WTC11 (cell line): ENCODE measurements at regions not wholly inside any gene's neighbourhood (a gene's known extent, or its start where the extent isn't known, plus 50 kb on each side); places are given as distances from the start of the nearest gene placed in this dataset.

Source experiments
- ATAC-seq: fragments of 200-7000 bp; cut with Tn5 transposase; 2 replicates; pipeline ENCODE4 v1.10.0; 2021; ENCODE audit warnings: mild to moderate bottlenecking, moderate library complexity
- CTCF ChIA-PET: fragments of 300-600 bp; sonication (Branson Sonifier 250); formaldehyde crosslinking; loops from one replicate; lab custom pipeline; 2021; ENCODE audit warnings: antibody characterized with exemption; lab: Charles Lee
- POLR2A ChIA-PET: fragments of 350-600 bp; sonication (Branson Sonifier 250); formaldehyde crosslinking; loops from one replicate; lab custom pipeline; 2021; ENCODE audit warnings: antibody characterized with exemption; lab: Charles Lee
- DNase-seq: peaks from one replicate; pipeline ENCODE4 v3.0.0; 2021; ENCODE audit warnings: low spot score
- H3K27ac Mint-ChIP-seq: 2 replicates; pipeline ENCODE4 v1.8.0; 2021; ENCODE audit warnings: mixed read lengths
- H3K27me3 Mint-ChIP-seq: 2 replicates; pipeline ENCODE4 v1.8.0; 2021; ENCODE audit warnings: low read depth, mild to moderate bottlenecking, moderate library complexity, mixed read lengths
- H3K36me3 Mint-ChIP-seq: 2 replicates; pipeline ENCODE4 v1.8.0; 2021; ENCODE audit warnings: mixed read lengths
- H3K4me1 Mint-ChIP-seq: 2 replicates; pipeline ENCODE4 v1.8.0; 2022; ENCODE audit warnings: mixed read lengths
- H3K4me3 Mint-ChIP-seq: 2 replicates; pipeline ENCODE4 v1.8.0; 2021; ENCODE audit warnings: mild to moderate bottlenecking, moderate library complexity, mixed read lengths
- H3K9me3 Mint-ChIP-seq: 2 replicates; pipeline ENCODE4 v1.8.0; 2021; ENCODE audit warnings: mixed read lengths
- AFF4 ChIP-seq: sonication (generic); formaldehyde crosslinking; IDR thresholded peaks from 2 replicates; pipeline ENCODE4 v1.8.1; 2023; ENCODE audit warnings: mild to moderate bottlenecking, missing genetic modification reagents, borderline replicate concordance
- ATF6 ChIP-seq: sonication (generic); formaldehyde crosslinking; IDR thresholded peaks from 2 replicates; pipeline ENCODE4 v1.8.1; 2023; ENCODE audit warnings: mild to moderate bottlenecking, missing genetic modification reagents
- E2F5 ChIP-seq: sonication (generic); formaldehyde crosslinking; IDR thresholded peaks from 2 replicates; pipeline ENCODE4 v1.8.1; 2022; ENCODE audit warnings: mild to moderate bottlenecking, moderate library complexity, missing genetic modification reagents
- EMX1 ChIP-seq: fragments of 250-450 bp; sonication (Bioruptor Pico); IDR thresholded peaks from 2 replicates; pipeline ENCODE4 v1.8.0; 2021; ENCODE audit warnings: mild to moderate bottlenecking
- GABPB1 ChIP-seq: sonication (generic); formaldehyde crosslinking; IDR thresholded peaks from 2 replicates; pipeline ENCODE4 v1.8.1; 2023; ENCODE audit warnings: mild to moderate bottlenecking, missing genetic modification reagents
- HMGXB4 ChIP-seq: sonication (generic); formaldehyde crosslinking; IDR thresholded peaks from 2 replicates; pipeline ENCODE4 v1.8.1; 2023; ENCODE audit warnings: mild to moderate bottlenecking, moderate library complexity, missing genetic modification reagents
- JAZF1 ChIP-seq: fragments of 250-450 bp; sonication (Bioruptor Pico); IDR thresholded peaks from 2 replicates; pipeline ENCODE4 v1.9.0; 2021; ENCODE audit warnings: moderate library complexity, mild to moderate bottlenecking, inconsistent platforms
- NFATC4 ChIP-seq: fragments of 250-450 bp; sonication (Bioruptor Pico); IDR thresholded peaks from 2 replicates; pipeline ENCODE4 v1.9.0; 2021; ENCODE audit warnings: mild to moderate bottlenecking
- NR1H2 ChIP-seq: sonication (generic); formaldehyde crosslinking; IDR thresholded peaks from 2 replicates; pipeline ENCODE4 v1.9.0; 2021; ENCODE audit warnings: mild to moderate bottlenecking, moderate library complexity, missing genetic modification reagents
- NR2C2 ChIP-seq: sonication (generic); formaldehyde crosslinking; IDR thresholded peaks from 2 replicates; pipeline ENCODE4 v1.8.0; 2022; ENCODE audit warnings: mild to moderate bottlenecking, missing genetic modification reagents
- NR3C1 ChIP-seq: sonication (generic); formaldehyde crosslinking; conservative IDR thresholded peaks from 2 replicates; pipeline ENCODE4 v1.8.1; 2023; ENCODE audit warnings: low read depth, mild to moderate bottlenecking, missing genetic modification reagents
- PRDM15 ChIP-seq: sonication (generic); formaldehyde crosslinking; IDR thresholded peaks from 2 replicates; pipeline ENCODE4 v1.8.0; 2022; ENCODE audit warnings: missing genetic modification reagents
- RORB ChIP-seq: fragments of 250-450 bp; sonication (Bioruptor Pico); IDR thresholded peaks from 2 replicates; pipeline ENCODE4 v1.9.0; 2021; ENCODE audit warnings: mild to moderate bottlenecking
- SMAD3 ChIP-seq: sonication (generic); formaldehyde crosslinking; IDR thresholded peaks from 2 replicates; pipeline ENCODE4 v1.8.0; 2022; ENCODE audit warnings: missing genetic modification reagents, mild to moderate bottlenecking, borderline replicate concordance
- SOX15 ChIP-seq: fragments of 250-450 bp; sonication (Bioruptor Pico); IDR thresholded peaks from 2 replicates; pipeline ENCODE4 v1.9.0; 2021; ENCODE audit warnings: mild to moderate bottlenecking
- STAT6 ChIP-seq: sonication (generic); formaldehyde crosslinking; conservative IDR thresholded peaks from 2 replicates; pipeline ENCODE4 v1.8.1; 2023; ENCODE audit warnings: mild to moderate bottlenecking, low read depth, missing genetic modification reagents, moderate library complexity
- ZNF219 ChIP-seq: sonication (generic); formaldehyde crosslinking; IDR thresholded peaks from 2 replicates; pipeline ENCODE4 v1.8.0; 2023; ENCODE audit warnings: missing genetic modification reagents, mild to moderate bottlenecking, borderline replicate concordance
- ZNF263 ChIP-seq: sonication (generic); formaldehyde crosslinking; IDR thresholded peaks from 2 replicates; pipeline ENCODE4 v1.8.1; 2022; ENCODE audit warnings: low read depth, mild to moderate bottlenecking, moderate library complexity, missing genetic modification reagents
- ZNF416 ChIP-seq: fragments of 250-450 bp; sonication (Bioruptor Pico); IDR thresholded peaks from 2 replicates; pipeline ENCODE4 v1.9.0; 2021; ENCODE audit warnings: mild to moderate bottlenecking, inconsistent platforms
- ZNF512 ChIP-seq: sonication (generic); formaldehyde crosslinking; IDR thresholded peaks from 2 replicates; pipeline ENCODE4 v1.8.1; 2022; ENCODE audit warnings: missing genetic modification reagents, borderline replicate concordance

- 0 out of 2 replicates have a peak, but pooled peaks cover 4% of the 10 kb centered on the region for H3K9me3 Mint-ChIP-seq
- TF ChIP-seq SMAD3 (CRISPR knock-in tag) (no peak), RORB (CRISPR knock-in tag) (no peak), ZNF512 (no peak), ZNF263 (CRISPR knock-in tag) (no peak), ZNF219 (CRISPR knock-in tag) (no peak), GABPB1 (no peak), NFATC4 (CRISPR knock-in tag) (no peak), AFF4 (no peak), EMX1 (no peak), HMGXB4 (CRISPR knock-in tag) (no peak), ATF6 (CRISPR knock-in tag) (no peak), JAZF1 (CRISPR knock-in tag) (no peak), NR2C2 (CRISPR knock-in tag) (no peak), ZNF416 (CRISPR knock-in tag) (no peak), E2F5 (CRISPR knock-in tag) (no peak), NR3C1 (CRISPR knock-in tag) (no peak), NR1H2 (CRISPR knock-in tag) (no peak)
- DNase-seq (no peak), ATAC-seq (no peak)
- H3K27ac Mint-ChIP-seq = no peak overlapping the region
- 0 out of 2 replicates have a peak, but pooled peaks cover 3% of the 10 kb centered on the region for H3K4me1 Mint-ChIP-seq
- ChIA-PET POLR2A (interaction anchor here (0.6 kb wide), 1 partner anchor 88 kb away, joined by 3 read pairs; no protein-coding TSS in a partner anchor), CTCF (no interaction called here)
- no peak overlapping the region for H3K4me3 Mint-ChIP-seq
- no peaks in the 10 kb centered on the region; the same call in 1 of the 2 replicates for H3K27me3 Mint-ChIP-seq
- no peaks in the 10 kb centered on the region for H3K36me3 Mint-ChIP-seq
These were observed 358.0 kb downstream of the FGF9 start for GRCh38 chr13:22028831-22029230.

GRCh38 chr13:22030321-22030720 lies 359.4 kb downstream of the FGF9 start:
- no peak for ATAC-seq
- ChIA-PET CTCF (no interaction called here), POLR2A (no interaction called here)
- Mint-ChIP-seq H3K27ac (no peak overlapping the region), H3K4me3 (no peak overlapping the region), H3K27me3 (no peaks in the 10 kb centered on the region; the same call in 1 of the 2 replicates), H3K36me3 (no peaks in the 10 kb centered on the region), H3K4me1 (0 out of 2 replicates have a peak, but pooled peaks cover 3% of the 10 kb centered on the region), H3K9me3 (0 out of 2 replicates have a peak, but pooled peaks cover 4% of the 10 kb centered on the region)
- DNase-seq = no peak
- no peak for TF ChIP-seq STAT6 (CRISPR knock-in tag)
- TF ChIP-seq SOX15 (CRISPR knock-in tag) = no peak
- TF ChIP-seq PRDM15 (CRISPR knock-in tag) = no peak
